HG03103 (cell line): ENCODE measurements at regions not wholly inside any gene's neighbourhood (a gene's known extent, or its start where the extent isn't known, plus 50 kb on each side); places are given as distances from the start of the nearest gene placed in this dataset.

ENCODE experiments used
- ATAC-seq: cut with Tn5 transposase; IDR thresholded peaks from one replicate; pipeline ENCODE4 v1.9.1; 2021; ENCODE audit warnings: low read depth; ENCODE audit not compliant: unreplicated experiment

DNA sequence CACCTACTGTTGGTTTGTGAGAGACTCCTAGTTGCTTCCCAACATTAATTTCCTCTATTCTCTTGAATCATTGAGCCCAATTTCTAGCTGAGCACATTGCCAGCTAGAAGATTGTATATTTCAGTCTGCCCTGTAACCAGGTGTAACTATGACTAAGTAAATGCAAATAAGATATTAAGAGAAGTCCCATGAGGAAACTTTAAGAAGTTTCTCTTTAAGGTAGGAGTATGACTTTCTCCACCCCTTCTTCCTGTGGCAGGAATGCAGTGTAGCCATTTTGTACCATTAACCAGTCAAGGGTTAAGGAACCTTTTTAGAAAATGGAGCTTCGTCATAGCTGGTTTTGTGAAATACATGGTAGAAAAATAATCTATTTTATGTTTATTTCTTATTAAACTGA is 534.2 kb upstream of the RGS18 start:
- no peak for ATAC-seq

DNA sequence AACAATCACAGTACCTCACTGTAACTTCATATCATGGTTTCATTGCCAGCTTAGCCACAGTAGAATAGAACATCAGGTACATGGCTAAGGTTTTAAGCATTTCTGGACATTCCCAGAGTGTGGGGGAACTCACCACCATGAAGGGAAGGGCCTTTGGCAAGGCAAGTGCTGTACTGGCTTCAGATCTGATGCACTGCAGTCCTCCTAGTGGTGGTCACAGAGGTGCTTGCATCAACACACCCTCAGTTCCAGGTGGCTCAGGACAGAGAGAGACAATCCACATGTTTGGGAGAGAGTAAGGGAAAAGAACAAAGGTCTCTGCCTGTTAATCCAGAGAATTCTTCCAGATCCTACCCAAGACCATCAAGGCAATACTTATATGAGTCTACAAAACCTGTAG is 528.4 kb upstream of the RGS18 start:
- ATAC-seq, result no peak

DNA sequence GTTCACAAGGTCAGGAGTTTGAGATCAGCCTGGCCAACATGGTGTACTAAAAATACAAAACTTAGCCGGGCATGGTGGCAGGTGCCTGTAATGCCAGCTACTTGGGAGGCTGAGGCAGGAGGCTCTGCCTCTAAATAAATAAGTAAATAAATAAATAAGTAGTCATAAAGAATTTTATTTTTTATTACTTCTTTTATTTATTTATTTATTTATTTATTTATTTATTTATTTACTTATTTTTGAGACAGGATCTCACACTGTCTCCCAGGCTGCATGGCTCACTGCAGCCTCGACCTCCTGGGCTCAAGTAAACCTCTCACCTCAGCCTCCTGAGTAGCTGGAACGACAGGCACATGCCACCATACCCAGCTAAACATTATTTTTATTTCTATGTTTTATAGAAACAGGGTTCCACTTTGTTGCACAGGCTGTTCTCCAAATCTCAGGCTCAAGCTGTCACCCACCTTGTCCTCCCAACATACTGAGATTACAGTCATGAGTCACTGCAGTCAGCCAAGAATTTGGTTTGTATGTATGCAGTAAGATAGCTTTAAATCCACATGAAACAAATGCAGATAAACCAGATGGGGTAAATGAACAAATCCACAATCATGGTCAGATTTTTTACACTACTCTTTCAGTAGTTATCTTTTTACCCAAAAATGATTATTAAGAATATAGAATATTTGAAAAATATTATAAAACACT is 523.3 kb upstream of the RGS18 start:
- no peak for ATAC-seq

DNA sequence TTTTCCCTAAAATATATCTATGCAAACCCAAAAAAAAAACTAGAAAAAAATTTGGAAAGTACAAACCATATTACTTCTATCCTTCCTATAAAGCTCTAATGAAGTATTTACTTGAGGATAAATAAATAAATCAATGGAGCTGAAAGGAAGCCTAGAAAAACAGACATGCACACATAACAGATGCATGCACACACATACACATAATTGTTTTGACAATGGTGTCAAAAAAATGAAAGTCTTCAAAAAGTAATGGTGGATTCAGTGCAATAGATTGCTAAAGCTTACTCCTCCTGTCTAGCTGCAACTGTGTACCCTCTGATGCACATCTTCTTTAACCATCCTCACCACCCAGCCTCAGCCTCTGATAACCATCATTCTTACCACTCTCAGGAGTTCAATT is 521.9 kb upstream of the RGS18 start:
- no peak for ATAC-seq

GRCh38 chr1:191641420-191642260 is 516.6 kb upstream of the RGS18 start:
- ATAC-seq, result no peak

DNA sequence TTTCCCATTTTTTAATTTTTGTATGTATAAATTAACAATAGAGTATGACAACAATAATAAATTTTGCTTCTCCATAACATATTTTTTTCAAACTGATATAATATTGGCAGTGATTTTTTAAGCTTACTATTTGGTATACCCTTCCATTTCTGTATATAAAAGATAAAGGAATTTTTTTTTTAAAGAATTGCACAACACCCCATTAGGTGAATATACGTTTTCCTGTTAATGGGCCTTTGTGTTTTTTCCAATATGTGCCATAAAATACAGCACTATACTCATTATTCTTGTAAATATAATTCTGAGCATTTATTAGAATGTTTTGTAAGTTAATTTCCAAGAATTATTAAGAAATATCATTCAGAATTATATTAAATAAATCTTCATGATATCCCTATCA is 515.2 kb upstream of the RGS18 start:
- no peak for ATAC-seq

DNA sequence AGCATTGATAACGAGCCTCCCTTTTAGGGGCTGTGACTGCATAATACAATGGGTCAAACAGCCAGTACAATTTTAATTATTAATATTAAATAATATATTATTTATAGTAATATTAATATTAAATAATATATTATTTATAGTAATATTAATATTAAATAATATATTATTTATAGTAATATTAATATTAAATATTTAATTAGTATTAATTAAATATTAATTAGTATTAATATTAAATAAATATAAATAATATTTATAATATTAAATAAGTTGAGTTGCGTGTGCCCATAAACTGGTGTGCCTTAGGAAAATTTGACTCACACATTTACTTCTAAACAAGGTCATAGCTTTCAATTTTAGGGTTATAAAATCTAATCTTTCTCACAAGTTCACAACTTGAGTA is 509.3 kb upstream of the RGS18 start:
- ATAC-seq, result no peak

- no peak for ATAC-seq
These were observed 496.2 kb upstream of the RGS18 start for GRCh38 chr1:191662051-191662450.

DNA sequence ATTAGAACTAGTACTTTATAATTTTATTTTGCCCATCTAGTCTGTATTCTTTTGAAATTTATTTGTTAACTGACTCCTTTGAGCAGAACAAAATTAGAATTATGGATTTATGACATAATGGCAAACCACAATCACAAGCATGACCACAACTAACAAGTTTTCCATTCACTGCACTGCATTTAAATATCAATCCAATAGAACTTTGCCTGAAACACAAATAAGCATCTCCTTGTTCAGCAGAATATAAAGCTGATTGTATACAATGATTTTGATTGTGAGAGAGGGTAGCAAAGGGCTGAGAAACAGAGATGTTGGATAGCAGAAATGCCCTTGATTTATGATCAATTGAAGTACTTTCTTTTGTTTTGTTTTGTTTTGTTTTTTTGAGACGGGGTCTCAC is 495.5 kb upstream of the RGS18 start:
- ATAC-seq, result no peak

GRCh38 chr1:191668525-191668924 is 489.7 kb upstream of the RGS18 start:
- ATAC-seq, result no peak

- ATAC-seq, result no peak
These were observed 488.6 kb upstream of the RGS18 start for GRCh38 chr1:191669629-191670028.

GRCh38 chr1:191671236-191671635 is 487.0 kb upstream of the RGS18 start:
- no peak for ATAC-seq

GRCh38 chr1:191674626-191675179 is 483.6 kb upstream of the RGS18 start:
- ATAC-seq, result no peak

DNA sequence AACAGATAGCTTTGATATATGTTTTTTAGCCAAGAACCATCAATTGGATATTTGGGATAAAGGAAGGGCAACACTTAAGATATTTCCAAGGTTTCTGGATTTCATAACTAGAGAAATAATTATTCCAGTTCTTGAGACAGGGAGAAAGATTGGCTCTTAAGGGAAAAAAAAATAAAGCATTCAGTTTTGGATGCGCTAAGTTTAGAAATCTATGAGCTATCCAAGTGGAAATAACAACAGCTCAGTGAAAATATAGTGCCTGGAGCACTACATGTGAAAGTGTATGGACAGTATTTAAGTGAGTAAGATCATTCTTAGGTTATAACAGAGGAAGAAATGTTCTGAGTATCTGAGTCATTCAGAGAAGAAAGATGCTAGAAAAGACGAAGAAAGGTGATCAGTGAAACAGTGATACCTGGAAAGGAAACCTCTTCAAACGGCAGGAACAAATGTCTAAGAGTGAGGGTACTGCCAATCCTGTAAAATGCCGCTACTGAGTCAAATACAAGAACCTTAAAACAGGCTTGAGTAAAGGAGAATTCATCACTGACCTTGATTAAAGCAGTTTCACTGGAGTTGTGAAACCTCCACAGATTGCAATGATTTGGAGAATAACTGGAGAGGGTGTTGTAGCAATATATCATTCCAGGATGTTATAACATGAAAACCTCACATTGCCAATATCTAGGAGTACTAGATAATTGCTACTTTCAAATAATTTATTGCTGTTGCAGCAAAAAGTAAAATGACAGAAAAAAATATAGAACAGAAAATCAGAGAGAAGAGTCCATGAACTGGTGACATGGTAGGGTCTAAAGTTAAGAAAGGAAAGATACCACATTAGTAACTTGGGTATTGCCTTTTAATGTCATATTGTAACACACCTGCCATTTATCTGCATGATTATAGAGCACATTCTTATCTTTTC is 482.1 kb upstream of the RGS18 start:
- no peak for ATAC-seq

GRCh38 chr1:191685669-191686068 is 472.6 kb upstream of the RGS18 start:
- ATAC-seq, result no peak

GRCh38 chr1:191687721-191688120 is 470.5 kb upstream of the RGS18 start:
- no peak for ATAC-seq

DNA sequence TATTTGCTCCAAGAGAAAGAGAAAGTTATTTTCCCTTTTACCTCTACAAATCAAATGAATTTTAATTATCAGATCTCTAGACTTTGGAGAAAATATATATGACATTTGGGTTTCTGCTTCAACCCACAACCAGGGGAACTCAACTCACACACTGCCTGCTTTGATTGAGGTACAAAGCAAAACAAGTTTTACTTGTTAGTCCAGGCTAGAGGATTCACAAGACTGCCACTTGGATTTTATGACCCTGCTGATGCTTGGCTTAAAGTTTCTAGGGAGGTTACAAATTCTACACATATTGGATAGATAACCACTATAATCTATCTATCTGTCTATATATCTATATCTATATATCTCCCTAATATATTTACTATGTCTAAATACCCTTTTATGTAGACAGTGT is 467.3 kb upstream of the RGS18 start:
- no peak for ATAC-seq

DNA sequence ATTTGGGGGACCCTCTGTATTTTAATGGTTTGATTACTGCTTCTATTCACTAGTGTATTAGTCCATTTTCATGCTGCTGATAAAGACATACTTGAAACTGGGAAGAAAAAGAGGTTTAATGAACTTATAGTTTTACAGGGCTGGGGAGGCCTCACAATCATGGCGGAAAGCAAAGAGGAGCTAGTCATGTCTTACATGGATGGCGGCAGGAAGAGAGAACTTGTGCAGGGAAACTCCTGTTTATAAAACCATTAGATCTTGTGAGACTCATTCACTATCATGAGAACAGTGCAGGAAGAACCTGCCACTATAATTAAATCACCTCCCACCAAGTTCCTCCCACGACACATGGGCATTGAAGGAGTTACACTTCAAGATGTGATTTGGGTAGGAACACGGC is 464.5 kb upstream of the RGS18 start:
- no peak for ATAC-seq

- peak; percentile 75 for ATAC-seq
These were observed 462.4 kb upstream of the RGS18 start for GRCh38 chr1:191695865-191696264.

- ATAC-seq, result no peak
These were observed 461.9 kb upstream of the RGS18 start for GRCh38 chr1:191696354-191696753.

- no peak for ATAC-seq
These were observed 460.7 kb upstream of the RGS18 start for GRCh38 chr1:191697556-191697955.
